ENCODE measurements at regions not wholly inside any gene's neighbourhood (a gene's known extent, or its start where the extent isn't known, plus 50 kb on each side); places are given as distances from the start of the nearest gene placed in this dataset.

- TF ChIP-seq E2F6 (IDR thresholded peaks at IDR 0.05) (no peak), SAP30 (IDR thresholded peaks at IDR 0.05; ENCODE audit: insufficient read depth, insufficient replicate concordance, low read length) (no peak), BRCA1 (IDR thresholded peaks at IDR 0.05; ENCODE audit: low read depth, low read length) (no peak)
Observed at GRCh38 chr1:184186167-184186566, 134.6 kb downstream of the TSEN15 start (continued).
